ENCODE measurements at regions not wholly inside any gene's neighbourhood (a gene's known extent, or its start where the extent isn't known, plus 50 kb on each side); places are given as distances from the start of the nearest gene placed in this dataset.

DNA sequence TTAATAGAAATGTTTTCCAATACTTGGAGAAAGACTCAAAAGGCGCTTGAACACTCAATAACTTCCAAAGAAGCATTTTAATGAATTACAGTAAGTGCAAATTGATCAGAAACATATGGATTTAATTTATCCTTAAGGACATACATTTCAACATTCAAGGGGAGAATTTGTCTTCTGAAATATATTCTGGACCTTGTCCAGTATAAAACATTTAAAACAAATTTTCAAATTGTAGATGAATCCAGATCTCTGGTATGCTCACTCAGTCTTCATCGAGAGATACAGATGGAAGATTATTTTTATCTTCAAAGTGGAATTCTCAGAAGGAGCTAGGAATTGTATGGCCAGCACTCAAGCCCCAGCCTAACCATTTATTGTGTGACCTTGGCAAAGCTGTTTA, 310.4 kb downstream of the ZNF674 start:
- Histone ChIP-seq H3K4me2 (ENCODE audit: low read depth, low read length) (no peak overlapping the region), H3K4me3 (replicated peaks in 1 of 3; ENCODE audit: insufficient read depth in 1 of 3, low read depth in 2 of 3, low read length in 3 of 3) (no peak overlapping the region), H3K4me1 (ENCODE audit: insufficient read depth, low read length) (no peaks in the 10 kb centered on the region), H3K79me2 (ENCODE audit: insufficient read depth, low read length) (no peaks in the 10 kb centered on the region), H3K9ac (ENCODE audit: insufficient read depth, low read depth, low read length) (no peak overlapping the region), H3K9me3 (ENCODE audit: low read length) (no peaks in the 10 kb centered on the region), H4K20me1 (ENCODE audit: insufficient read depth, low read length) (no peaks in the 10 kb centered on the region), H3K27me3 (ENCODE audit: control insufficient read depth in 1 of 2, insufficient read depth in 2 of 2, low read length in 2 of 2) (no peaks in the 10 kb centered on the region), H3K36me3 (replicated peaks in 1 of 2; ENCODE audit: control insufficient read depth in 1 of 2, insufficient read depth in 2 of 2, low read length in 2 of 2) (no peaks in the 10 kb centered on the region), H3K27ac (ENCODE audit: extremely low read length, insufficient read depth, low read length) (no peak overlapping the region), H2AFZ (ENCODE audit: low read length) (no peak overlapping the region)
- FAIRE-seq (no peak), ATAC-seq (no peak), DNase-seq (ENCODE audit: low spot score) (no peak)
- in situ Hi-C loops (cut with HindIII; ENCODE audit: extremely low pct_ligation_motif_present, low pct_unique_long_range_greater_than_20kb) = no loop called here
- no peak for TF ChIP-seq TEAD2 (CRISPR knock-in tag; IDR thresholded peaks at IDR 0.05)
- no TSS peak for BruUV-seq (replicated peaks)
- intact Hi-C loops (cut with micrococcal nuclease; ENCODE audit: unreplicated experiment) = no loop called here
- ChIA-PET CTCF (ENCODE audit: low intra/inter-chr PET ratio, low total read pairs) (no interaction called here), POLR2A (no interaction called here)
- WGBS (ENCODE audit: low lambda C conversion rate) = 87% methylated on average over 2 of the region's 2 CpGs

DNA sequence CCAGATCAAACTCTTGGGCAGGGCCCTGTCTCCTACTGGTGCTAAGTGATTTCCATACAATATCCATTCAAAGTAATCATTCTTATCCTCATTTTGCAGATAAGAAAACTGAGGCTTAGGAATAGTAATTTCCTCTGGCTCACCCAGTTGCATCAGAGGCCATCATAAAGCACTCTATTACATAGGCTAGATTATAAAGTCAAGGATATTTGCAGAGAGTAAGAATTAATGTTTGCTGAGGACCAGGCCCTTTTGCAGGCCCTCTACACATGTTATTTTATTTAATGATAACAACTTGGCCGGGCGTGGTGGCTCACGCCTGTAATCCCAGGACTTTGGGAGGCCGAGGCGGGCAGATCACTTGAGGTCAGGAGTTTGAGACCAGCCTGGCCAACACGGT, 316.8 kb downstream of the ZNF674 start:
- H4K20me1 ChIP-seq (ENCODE audit: insufficient read depth, low read length) = no peaks in the 10 kb centered on the region
- DNase-seq (ENCODE audit: low spot score) (no peak), FAIRE-seq (no peak), ATAC-seq (no peak)
- no peak overlapping the region for H3K4me3 ChIP-seq (replicated peaks in 1 of 3; ENCODE audit: insufficient read depth in 1 of 3, low read depth in 2 of 3, low read length in 3 of 3)
- CTCF ChIA-PET (ENCODE audit: low intra/inter-chr PET ratio, low total read pairs) = no interaction called here
- in situ Hi-C loops (cut with HindIII; ENCODE audit: extremely low pct_ligation_motif_present, low pct_unique_long_range_greater_than_20kb) = no loop called here
- no peaks in the 10 kb centered on the region for H3K27me3 ChIP-seq (ENCODE audit: control insufficient read depth in 1 of 2, insufficient read depth in 2 of 2, low read length in 2 of 2)
- no peak overlapping the region for H3K9ac ChIP-seq (ENCODE audit: insufficient read depth, low read depth, low read length)
- no peak overlapping the region for H2AFZ ChIP-seq (ENCODE audit: low read length)
- no peaks in the 10 kb centered on the region for H3K36me3 ChIP-seq (replicated peaks in 1 of 2; ENCODE audit: control insufficient read depth in 1 of 2, insufficient read depth in 2 of 2, low read length in 2 of 2)
- POLR2A ChIA-PET = no interaction called here
- H3K4me2 ChIP-seq (ENCODE audit: low read depth, low read length) = no peak overlapping the region
- 95% methylated on average over 3 of the region's 6 CpGs for WGBS (ENCODE audit: low lambda C conversion rate)
- no peak overlapping the region for H3K27ac ChIP-seq (ENCODE audit: extremely low read length, insufficient read depth, low read length)
- no peaks in the 10 kb centered on the region for H3K9me3 ChIP-seq (ENCODE audit: low read length)
- intact Hi-C loops (cut with micrococcal nuclease; ENCODE audit: unreplicated experiment) = no loop called here
- no peaks in the 10 kb centered on the region for H3K4me1 ChIP-seq (ENCODE audit: insufficient read depth, low read length)
- BruUV-seq (replicated peaks) = no TSS peak
- no peaks in the 10 kb centered on the region for H3K79me2 ChIP-seq (ENCODE audit: insufficient read depth, low read length)
- TF ChIP-seq, protein P1, sequence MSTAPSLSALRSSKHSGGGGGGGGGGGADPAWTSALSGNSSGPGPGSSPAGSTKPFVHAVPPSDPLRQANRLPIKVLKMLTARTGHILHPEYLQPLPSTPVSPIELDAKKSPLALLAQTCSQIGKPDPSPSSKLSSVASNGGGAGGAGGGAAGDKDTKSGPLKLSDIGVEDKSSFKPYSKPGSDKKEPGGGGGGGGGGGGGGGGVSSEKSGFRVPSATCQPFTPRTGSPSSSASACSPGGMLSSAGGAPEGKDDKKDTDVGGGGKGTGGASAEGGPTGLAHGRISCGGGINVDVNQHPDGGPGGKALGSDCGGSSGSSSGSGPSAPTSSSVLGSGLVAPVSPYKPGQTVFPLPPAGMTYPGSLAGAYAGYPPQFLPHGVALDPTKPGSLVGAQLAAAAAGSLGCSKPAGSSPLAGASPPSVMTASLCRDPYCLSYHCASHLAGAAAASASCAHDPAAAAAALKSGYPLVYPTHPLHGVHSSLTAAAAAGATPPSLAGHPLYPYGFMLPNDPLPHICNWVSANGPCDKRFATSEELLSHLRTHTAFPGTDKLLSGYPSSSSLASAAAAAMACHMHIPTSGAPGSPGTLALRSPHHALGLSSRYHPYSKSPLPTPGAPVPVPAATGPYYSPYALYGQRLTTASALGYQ (CRISPR knock-in tag; IDR thresholded peaks at IDR 0.05) = no peak
- TF ChIP-seq, protein P2, sequence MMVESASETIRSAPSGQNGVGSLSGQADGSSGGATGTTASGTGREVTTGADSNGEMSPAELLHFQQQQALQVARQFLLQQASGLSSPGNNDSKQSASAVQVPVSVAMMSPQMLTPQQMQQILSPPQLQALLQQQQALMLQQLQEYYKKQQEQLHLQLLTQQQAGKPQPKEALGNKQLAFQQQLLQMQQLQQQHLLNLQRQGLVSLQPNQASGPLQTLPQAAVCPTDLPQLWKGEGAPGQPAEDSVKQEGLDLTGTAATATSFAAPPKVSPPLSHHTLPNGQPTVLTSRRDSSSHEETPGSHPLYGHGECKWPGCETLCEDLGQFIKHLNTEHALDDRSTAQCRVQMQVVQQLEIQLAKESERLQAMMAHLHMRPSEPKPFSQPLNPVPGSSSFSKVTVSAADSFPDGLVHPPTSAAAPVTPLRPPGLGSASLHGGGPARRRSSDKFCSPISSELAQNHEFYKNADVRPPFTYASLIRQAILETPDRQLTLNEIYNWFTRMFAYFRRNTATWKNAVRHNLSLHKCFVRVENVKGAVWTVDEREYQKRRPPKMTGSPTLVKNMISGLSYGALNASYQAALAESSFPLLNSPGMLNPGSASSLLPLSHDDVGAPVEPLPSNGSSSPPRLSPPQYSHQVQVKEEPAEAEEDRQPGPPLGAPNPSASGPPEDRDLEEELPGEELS (CRISPR knock-in tag; IDR thresholded peaks at IDR 0.05) = no peak
- no peak for TF ChIP-seq MIER2 (CRISPR knock-in tag; IDR thresholded peaks at IDR 0.05)
- no peak for TF ChIP-seq MXD4 (CRISPR knock-in tag; IDR thresholded peaks at IDR 0.05)
- TF ChIP-seq, protein P3, sequence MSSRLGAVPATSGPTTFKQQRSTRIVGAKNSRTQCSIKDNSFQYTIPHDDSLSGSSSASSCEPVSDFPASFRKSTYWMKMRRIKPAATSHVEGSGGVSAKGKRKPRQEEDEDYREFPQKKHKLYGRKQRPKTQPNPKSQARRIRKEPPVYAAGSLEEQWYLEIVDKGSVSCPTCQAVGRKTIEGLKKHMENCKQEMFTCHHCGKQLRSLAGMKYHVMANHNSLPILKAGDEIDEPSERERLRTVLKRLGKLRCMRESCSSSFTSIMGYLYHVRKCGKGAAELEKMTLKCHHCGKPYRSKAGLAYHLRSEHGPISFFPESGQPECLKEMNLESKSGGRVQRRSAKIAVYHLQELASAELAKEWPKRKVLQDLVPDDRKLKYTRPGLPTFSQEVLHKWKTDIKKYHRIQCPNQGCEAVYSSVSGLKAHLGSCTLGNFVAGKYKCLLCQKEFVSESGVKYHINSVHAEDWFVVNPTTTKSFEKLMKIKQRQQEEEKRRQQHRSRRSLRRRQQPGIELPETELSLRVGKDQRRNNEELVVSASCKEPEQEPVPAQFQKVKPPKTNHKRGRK (CRISPR knock-in tag; IDR thresholded peaks at IDR 0.05) = no peak
- no peak for TF ChIP-seq SSRP1 (CRISPR knock-in tag; IDR thresholded peaks at IDR 0.05)
- TF ChIP-seq HHEX (CRISPR knock-in tag; IDR thresholded peaks at IDR 0.05) = no peak
- TF ChIP-seq, protein P4, sequence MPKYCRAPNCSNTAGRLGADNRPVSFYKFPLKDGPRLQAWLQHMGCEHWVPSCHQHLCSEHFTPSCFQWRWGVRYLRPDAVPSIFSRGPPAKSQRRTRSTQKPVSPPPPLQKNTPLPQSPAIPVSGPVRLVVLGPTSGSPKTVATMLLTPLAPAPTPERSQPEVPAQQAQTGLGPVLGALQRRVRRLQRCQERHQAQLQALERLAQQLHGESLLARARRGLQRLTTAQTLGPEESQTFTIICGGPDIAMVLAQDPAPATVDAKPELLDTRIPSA (CRISPR knock-in tag; IDR thresholded peaks at IDR 0.05; ENCODE audit: borderline replicate concordance) = no peak
- no peak for TF ChIP-seq CEBPG (CRISPR knock-in tag; IDR thresholded peaks at IDR 0.05)
- TF ChIP-seq ZNF143 (CRISPR knock-in tag; IDR thresholded peaks at IDR 0.05) = no peak
- TF ChIP-seq, protein P5, sequence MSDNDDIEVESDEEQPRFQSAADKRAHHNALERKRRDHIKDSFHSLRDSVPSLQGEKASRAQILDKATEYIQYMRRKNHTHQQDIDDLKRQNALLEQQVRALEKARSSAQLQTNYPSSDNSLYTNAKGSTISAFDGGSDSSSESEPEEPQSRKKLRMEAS (IDR thresholded peaks at IDR 0.05) = no peak
- no peak for TF ChIP-seq ZNF879 (CRISPR knock-in tag; IDR thresholded peaks at IDR 0.05)
- TF ChIP-seq MTA1 (CRISPR knock-in tag; IDR thresholded peaks at IDR 0.05; ENCODE audit: borderline replicate concordance) = no peak
- no peak for TF ChIP-seq ETV5 (CRISPR knock-in tag; IDR thresholded peaks at IDR 0.05; ENCODE audit: borderline replicate concordance)
